GM19438 (cell line): ENCODE measurements at regions not wholly inside any gene's neighbourhood (a gene's known extent, or its start where the extent isn't known, plus 50 kb on each side); places are given as distances from the start of the nearest gene placed in this dataset.
"Not testable (repeated sequence)": the region's sequence is repeated elsewhere in the genome, so short reads cannot be mapped to it uniquely, and the experiment has no call there.

Experiments used
- ATAC-seq: cut with Tn5 transposase; IDR thresholded peaks from one replicate; pipeline ENCODE4 v1.9.1; 2021; ENCODE audit warnings: low read depth; ENCODE audit not compliant: unreplicated experiment

DNA sequence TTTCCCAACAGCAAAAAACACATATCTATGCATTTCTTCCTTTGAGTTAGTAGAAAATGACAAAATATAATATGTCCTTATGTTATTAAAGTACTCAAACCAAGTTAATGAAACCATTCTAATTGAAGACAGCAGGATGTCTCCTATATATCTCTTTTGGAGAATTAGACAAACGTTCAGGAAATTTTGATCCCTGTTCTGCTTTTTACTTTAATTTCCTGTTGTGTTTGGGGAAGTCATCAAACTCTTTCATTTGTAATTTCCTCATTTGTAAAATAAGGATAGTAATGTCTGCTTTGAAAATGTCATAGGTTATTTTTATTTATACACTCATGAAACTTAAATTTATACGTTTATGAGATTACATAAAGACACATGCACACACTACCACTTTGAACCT is 281.8 kb upstream of the ANO5 start:
- no peak for ATAC-seq

DNA sequence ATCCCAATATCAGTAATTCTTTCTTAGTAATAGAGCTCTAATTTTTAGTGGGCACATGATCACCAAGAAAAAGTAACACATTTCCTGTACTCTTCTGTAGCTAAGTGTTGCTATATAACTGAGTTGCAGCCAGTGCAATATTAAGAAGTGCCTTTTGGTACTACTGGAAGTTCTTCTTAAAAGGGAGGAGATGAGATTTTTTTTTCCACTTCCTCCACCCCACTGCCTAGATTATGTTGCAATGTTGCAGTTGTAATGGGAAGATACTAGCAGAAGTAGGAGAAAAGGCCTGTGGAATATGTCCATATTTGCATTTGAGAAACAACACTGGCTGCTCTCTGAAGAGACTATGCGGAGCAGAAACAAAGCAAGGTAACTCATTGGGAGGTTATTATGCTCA is 280.6 kb upstream of the ANO5 start:
- ATAC-seq, result no peak

DNA sequence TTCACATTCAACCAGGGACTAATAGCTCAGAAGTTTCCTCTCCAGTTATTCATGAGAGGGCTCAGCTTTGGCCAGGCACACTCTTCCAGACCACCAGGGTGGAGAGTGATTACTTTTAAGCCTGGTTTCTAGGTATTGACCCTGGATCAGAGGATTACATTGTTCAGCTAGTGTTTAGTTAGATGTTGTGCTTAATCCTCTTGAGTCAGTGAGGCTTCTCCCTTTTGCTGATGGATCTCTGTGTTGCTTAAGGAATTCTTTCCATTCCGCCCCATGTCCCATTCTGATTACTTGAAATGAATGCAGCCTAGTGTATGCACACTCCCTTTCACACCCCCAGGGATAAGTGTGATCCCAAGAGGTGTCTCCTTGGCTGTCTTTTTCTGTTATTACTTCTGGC is 271.7 kb upstream of the ANO5 start:
- ATAC-seq, result no peak

DNA sequence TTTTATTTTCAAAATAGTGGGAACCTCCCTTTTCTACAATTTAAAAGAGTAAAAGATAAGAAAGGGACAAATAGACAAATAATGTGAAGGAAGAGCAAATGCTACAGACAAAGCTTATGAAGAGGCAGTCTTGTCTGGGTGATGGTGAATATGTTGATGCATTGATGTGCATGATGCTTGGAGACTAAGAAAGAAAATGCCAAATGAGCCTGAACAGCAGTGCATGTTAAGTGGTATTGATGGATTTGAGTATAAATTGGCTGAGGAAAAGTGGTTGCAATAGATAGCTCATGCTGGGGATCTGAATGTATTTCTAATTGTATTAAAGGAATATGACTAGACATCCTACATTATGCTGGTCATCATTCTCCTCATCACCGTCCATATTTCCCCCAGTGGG is 268.6 kb upstream of the ANO5 start:
- no peak for ATAC-seq

DNA sequence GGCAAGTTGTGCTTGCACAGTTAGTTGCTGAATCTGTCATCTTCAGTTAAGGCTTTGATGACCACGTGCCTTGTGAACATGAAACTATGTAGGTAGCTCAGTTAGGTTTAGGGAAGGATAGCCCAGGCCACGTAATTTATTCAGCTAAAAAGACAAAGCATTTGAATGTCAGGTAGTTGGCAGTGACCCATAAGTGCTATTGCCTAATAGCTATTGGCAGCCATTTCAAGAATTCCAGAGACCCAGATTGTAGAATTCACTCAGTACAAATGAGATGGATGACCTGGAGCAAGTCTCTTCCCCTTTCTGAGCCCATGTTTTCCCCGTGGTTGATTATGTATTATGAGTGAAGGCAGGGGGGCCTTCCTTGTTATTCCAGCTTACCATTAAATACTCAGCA is 265.3 kb upstream of the ANO5 start:
- no peak for ATAC-seq

DNA sequence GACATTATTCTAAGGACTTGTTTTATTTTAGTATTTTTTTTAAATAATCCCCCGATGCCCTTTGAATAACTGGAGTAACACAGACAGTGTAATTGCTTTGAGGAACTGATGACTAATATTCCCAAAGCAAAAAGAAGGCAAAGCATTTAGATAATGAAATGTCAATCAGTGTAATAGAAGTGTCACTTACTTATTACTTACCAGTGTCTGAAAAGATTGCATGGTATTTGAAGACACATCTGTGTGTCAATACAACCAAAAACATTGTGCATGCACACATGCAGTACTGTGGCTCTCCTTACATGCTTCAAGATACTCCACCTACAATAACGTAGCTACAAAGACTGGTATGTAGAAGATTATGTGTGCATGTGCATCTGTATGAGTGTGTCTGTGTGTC is 264.0 kb upstream of the ANO5 start:
- ATAC-seq, result no peak

DNA sequence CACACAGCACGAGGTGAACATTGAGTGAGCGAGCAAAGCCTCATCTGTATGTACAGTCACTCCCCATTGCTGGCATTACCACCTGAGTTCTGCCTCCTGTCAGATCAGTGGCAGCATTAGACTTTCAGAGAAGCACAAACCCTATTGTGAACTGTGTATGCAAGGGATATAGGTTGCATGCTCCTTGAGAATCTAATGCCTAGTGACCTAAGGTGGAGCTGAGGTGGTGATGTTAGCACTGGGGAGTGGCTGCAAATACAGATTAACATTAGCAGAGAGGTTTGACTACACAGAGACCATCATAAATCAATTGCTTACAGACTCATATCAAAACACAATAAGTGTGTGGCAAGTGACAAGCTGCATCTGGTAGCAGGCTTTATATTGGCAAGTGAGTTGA is 262.5 kb upstream of the ANO5 start:
- ATAC-seq, result no peak

DNA sequence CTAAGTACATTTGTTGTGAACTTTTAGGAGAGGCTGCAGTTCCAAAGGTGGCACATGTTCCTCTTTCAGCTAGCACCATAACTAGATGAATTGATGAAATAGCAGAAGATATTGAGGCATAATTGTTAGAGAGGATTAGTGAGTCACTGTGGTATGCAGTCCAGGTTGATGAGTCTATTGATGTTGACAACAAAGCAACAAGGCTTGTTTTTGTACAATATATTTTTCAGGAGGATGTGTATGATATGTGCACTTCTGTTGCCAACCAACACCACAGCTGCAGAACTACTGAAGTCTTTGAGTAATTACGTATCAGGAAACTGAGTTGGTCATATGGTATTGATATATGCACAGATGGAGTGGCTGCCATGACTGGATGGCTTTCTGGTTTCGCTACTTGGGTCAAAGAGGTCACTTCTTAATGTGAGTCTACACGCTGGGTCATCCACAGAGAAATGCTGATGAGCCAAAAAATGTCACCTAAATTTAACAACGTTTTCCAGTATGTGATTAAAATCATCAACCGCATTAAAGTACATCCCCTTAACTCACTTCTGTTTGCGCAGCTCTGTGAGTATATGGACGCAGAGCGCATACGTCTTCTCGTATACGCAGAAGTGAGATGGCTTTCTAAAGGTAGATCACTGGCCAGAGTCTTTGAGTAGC is 261.3 kb upstream of the ANO5 start:
- ATAC-seq, result no peak

DNA sequence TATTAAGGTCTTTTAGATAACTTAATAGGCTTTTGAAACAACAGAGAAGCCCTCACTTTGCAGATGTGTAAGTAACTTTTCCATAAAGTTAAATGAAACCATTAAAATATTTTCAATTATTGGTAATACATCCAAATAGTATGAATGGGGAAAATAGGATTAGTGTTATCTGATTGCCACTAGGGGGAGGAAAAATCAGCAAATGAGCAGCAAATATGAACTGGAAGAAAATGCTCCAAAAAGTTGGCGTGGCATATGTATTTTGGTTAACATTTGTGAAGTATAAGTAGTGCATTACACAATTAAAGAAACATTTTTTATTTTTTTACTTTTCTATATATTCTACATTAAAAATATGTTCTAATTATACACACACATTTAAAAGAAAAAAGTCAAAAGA is 259.8 kb upstream of the ANO5 start:
- ATAC-seq, result no peak

DNA sequence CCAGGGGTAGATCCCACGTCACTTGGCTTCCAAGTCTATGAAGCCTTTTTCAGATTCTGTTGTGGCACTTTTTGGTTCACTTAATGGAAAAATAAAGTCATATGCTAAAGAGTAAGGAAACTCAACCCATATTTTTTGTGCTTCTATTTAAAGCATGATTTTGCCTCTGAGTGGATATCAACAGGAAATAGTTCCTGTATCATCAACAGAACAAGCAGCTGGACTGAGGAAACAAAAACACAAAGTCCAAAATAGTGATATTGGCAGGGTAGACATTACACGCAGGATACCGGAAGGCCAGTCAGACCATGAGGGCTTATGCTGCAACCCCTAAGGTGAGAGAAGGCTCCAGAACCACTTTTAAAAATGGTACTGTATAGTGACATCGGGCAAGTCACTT is 248.3 kb upstream of the ANO5 start:
- no peak for ATAC-seq

DNA sequence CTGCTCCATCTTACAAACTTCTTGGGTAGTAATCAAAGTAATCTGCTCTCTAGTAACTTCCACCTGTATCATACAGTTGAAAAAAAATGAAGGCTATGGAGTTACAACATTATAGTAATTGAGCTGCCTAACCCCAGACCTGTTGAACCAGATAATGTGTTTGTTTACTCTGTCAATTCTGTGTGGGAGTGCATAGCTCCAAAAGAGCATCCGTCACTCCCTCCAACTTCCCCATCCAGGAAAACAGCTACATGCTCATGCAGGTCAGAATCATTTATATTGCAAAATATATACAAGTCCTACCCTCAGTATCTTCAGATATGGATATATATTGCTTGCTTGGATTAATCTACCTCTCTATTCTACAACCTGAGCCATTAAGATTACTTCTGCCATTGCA is 244.0 kb upstream of the ANO5 start:
- no peak for ATAC-seq

DNA sequence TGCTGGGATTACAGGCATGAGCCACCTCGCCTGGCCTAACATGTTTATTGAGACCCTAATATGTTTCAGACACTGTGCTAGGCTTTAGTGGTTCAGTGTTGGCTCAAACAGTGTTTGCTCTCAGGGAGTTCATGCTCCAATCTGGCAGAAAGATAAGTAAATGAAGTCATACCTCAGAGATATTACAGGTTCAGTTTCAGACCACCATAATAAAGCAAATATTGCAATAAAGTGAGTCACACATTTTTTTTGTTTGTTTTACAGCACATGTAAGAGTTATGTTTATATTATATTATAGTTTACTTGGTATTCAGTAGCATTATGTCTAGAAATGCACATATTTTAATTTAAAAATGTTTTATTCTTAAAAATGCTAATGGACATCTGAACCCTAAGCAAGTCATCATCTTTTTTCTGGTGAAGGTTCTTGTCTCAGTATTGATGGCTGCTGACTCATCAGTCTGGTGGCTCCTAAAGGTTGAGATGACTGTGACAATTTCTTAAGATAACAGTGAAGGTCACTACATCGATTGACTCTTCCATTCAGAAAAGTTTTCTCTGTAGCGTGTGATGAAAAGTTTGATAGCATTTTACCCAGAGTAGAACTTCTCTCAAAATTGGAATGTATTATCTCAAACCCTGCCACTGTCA is 243.0 kb upstream of the ANO5 start:
- no peak for ATAC-seq

DNA sequence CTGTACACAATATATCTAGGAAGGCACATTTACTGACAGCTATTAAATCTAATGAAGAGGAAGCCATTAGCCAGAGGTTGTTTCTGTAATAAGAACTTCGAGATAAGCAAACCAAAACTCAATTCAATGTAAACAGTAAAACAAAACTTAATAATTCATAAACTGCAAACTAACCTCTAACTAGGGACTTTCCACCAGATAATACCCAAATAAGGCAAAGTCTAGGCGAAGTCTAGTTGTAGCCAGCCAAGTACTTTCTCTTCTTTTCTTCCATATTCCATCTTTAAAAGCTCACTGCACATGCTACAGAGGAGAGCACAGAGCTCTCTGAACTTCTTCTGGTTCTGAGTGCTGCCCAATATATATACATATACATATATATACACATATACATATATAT is 229.9 kb upstream of the ANO5 start:
- ATAC-seq, result no peak

DNA sequence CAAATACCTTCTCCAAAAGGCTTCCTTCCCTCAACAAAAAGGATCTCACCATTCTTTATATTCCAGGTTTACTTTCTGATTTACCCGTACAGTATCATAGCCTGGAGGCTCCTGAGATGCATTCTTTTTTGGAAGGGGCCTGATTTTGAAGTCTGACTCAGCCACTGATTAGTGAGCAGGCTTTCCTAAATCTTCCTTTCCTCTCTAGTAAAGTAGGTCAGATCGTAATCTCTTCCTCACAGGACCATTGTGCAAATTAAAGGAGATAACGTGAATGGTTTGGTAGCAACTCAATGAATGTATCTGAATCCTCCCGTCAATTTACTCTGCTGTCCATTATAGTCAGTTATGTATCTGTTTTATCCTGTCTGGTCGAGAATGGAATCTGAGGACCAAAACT is 227.7 kb upstream of the ANO5 start:
- no peak for ATAC-seq

DNA sequence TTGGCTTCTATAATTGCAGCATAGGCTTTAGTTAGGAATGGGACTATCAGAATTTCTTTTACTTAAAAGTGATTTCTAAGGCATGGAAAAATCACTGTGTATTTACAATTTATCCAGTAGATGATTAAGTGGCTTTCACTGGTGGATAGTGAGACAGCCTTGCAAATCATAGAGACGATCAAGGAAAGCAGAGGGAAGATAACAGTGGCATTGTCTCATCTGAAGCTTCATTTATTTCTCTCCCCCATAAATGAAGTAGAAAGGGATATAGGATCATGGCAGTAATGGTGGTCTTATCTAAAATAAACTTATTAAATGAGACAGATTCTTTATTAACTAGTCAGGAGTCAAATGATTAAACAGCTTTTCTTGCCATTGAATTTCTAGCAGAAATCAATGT is 224.2 kb upstream of the ANO5 start:
- no peak for ATAC-seq

DNA sequence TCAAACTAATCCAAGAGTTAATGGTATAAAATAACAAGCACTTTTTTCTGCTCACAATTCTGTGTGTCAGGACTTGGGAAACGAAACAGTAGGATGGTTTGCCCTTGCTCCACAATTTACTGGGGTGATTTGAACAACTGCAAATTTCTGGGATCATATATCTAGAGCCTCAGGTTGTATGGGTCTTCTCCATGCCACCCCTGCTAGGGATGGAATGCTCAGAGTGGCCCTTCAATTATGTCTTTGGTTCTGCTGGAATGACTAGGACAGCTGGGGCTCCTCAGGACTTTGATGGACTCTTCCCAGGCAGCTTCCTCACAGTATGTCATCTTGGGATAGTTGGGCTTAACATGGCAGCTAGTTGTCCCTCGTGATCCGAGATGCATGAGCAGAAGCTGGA is 223.0 kb upstream of the ANO5 start:
- no peak for ATAC-seq

DNA sequence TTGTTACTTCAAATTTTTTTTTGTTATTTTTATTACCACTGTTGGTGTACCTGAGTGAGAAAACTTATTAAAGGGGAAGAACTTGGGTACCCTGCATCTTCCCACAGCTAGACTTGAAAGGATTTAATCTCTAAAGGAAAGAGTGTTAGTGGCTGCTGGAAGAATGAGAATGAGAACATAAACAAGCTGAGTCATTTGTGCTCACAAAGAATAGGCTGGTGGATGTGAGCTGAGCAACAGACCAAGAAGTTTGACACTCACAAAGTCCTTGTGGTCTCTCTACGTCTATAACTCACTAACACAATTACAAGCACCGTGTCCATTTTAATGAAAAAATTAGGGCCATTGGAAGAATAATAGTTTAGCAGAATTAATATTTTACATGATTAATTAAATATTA is 217.6 kb upstream of the ANO5 start:
- no peak for ATAC-seq

DNA sequence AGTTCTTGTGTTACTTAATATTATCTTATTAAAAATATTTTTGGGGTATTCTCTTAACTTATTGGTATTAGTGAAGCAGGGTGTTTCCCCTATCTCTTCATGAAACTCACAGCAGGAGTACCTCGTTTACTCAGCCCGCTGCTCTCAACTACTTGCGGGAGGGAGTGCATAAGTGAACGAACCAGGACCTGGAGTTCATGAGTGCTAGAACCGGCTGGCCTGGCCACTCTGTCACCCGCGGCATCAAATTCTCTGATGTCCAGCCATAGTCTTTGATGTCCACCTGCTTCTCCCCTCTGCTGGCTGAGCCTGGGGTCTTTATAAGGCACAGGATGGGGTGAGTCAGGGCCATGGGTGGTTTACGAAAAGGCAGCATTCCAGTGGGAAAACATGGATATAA is 216.7 kb upstream of the ANO5 start:
- no peak for ATAC-seq

DNA sequence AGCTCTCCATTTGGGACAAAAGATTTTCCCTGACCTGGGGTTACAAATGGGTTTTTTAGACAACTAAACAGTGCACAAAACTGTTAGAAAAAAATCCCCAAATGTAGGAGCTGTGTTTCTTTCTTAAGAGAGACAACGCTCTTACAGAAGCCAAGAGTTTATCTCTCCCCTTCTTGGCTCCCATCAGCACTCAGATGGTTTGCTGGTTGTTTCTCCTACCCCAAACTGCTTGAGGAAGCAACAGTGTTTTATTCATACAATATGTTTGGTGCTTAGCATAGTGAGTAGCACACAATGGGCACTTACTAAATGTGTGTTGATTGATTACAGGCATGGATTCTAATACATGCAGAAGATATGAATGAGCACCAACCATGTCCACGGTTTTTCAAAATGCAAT is 209.5 kb upstream of the ANO5 start:
- no peak for ATAC-seq

DNA sequence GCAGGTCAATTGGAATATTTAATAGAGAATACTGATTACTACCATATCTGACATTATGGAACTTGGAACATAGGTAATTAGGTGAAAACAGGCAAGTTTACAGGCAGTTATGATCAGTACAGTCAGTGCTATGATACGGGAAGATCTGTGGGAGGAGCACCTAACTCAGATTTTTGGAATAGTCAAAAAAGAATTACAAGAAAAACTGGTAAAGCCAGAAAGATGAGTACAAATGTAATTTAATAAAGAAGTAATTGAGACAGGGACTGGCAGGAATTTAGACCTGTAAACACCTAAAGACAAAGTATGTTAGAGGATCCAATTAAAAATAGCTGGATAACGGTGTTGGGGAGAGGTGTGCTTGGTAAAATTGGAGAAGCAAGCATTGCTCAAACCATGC is 206.5 kb upstream of the ANO5 start:
- ATAC-seq, result no peak

DNA sequence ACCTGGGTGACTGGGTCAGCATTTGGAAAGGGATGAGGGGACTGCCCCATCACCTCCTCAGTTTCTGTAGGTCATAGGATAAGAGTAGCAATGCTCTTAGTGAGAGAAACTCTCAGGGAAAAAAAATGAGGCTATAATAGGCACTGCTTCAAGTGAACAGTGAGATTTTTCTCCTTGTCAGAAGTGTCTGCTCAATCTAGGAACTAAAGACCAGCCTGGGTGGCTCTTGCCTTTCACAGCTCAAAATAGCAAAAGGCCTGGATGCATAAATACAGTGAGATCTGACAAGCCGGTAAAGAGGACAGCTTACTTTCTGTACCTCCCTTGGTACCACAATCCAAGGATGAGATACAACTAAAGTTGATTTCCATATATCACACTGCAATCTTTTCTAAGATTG is 205.6 kb upstream of the ANO5 start:
- ATAC-seq, result no peak

DNA sequence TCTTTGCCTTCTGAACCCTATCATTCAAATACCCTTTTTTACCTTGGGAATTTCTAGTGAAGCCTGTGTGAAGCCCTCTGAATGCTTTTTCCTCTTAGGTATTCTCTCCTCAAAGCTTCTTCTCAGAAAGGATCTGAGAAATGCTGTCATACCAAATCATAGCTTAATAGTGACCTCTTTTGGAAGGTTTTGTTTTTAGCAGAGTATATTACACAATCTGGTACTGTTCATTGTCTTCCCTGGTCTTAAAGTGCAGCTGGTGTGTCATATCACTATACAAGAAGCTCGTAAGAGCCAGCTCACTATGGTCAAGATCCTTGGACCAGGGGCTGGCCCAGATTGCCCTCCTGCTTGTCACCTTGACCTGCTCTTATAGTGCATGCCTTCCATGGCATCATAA is 204.4 kb upstream of the ANO5 start:
- no peak for ATAC-seq

DNA sequence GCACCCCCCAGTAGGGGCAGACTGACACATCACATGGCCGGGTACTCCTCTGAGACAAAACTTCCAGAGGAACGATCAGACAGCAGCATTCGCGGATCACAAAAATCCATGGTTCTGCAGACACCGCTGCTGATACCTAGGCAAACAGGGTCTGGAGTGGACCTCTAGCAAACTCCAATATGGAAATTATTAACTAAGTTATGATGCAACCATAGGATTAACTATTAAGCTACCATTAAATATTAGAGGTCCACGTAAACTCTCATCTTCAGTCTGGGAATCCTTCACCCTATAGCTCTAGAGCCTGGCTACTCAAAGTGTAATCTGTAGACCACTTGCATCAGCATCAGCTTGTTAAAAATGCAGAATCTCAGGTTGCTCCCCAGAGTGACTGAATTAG is 191.1 kb upstream of the ANO5 start:
- ATAC-seq, result not testable (repeated sequence)
